ENCODE measurements at regions not wholly inside any gene's neighbourhood (a gene's known extent, or its start where the extent isn't known, plus 50 kb on each side); places are given as distances from the start of the nearest gene placed in this dataset.

DNA sequence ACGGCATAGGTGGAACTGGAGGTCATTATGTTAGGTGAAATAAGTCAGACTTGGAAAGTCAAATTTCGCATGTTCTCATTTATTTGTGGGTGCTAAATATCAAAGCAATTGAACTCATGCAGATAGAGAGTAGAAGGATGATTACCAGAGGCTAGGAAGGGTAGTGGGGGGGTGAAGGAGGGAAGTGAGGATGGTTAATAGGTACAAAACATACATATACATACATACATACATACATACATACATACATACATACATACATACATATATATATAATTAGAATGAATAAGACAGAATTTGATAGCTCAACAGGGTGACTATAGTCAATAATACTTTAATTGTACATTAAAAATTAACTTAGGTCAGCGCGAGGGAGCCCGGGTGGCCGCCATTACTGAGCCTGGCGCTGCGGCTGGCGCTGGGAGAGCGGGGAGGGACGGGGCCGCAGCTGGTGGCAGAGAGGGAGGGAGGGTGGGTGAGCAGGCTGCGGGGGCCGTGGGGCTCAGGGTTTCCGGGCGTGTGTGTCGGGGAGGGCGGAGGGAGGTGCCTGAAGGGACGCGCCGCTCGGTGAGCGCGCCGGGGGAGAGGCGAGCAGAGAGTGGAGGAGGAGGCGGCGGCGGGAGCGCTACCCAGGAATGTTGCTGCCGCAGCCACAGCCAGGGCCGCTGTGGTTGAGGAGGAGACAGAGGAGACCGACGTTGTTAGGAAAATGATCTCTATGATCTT lies 85.8 kb upstream of the EGFR start:
- no peak for TF ChIP-seq SPI1 (IDR thresholded peaks at IDR 0.05; ENCODE audit: low read depth, low read length)
- TF ChIP-seq POLR2A (IDR thresholded peaks at IDR 0.05; ENCODE audit: low read depth, low read length) = no peak
